ACC112 (cell line): ENCODE measurements at regions not wholly inside any gene's neighbourhood (a gene's known extent, or its start where the extent isn't known, plus 50 kb on each side); places are given as distances from the start of the nearest gene placed in this dataset.

Experiments
- H2AFZ ChIP-seq: fragments of 200-600 bp; sonication (generic); one replicate; pipeline ENCODE4 v1.6.0; 2017; ENCODE audit warnings: antibody characterized with exemption, low read length; ENCODE audit not compliant: unreplicated experiment
- H3K27ac ChIP-seq: fragments of 200-600 bp; sonication (generic); 2 replicates; pipeline ENCODE4 v1.5.1; 2014; ENCODE audit warnings: low read depth, mild to moderate bottlenecking, antibody characterized with exemption, low read length, moderate library complexity
- H3K27me3 ChIP-seq: fragments of 200-600 bp; sonication (generic); 2 replicates; pipeline ENCODE4 v1.6.1; 2014; ENCODE audit warnings: mild to moderate bottlenecking, antibody characterized with exemption, low read length, moderate library complexity, mixed read lengths; ENCODE audit not compliant: insufficient read depth
- H3K36me3 ChIP-seq: fragments of 200-600 bp; sonication (generic); 2 replicates; pipeline ENCODE4 v1.6.1; 2016; ENCODE audit warnings: mild to moderate bottlenecking, antibody characterized with exemption, low read length, moderate library complexity, mixed read lengths; ENCODE audit not compliant: insufficient read depth
- H3K4me1 ChIP-seq: fragments of 200-600 bp; sonication (generic); one replicate; pipeline ENCODE4 v1.6.1; 2016; ENCODE audit warnings: low read length, mixed read lengths; ENCODE audit not compliant: insufficient read depth, unreplicated experiment, control insufficient read depth
- H3K4me3 ChIP-seq: fragments of 200-600 bp; sonication (generic); 2 replicates; pipeline ENCODE4 v1.5.1; 2014; ENCODE audit warnings: mild to moderate bottlenecking, low read depth, low read length
- H3K79me2 ChIP-seq: fragments of 200-600 bp; sonication (generic); one replicate; pipeline ENCODE4 v1.6.0; 2016; ENCODE audit warnings: low read length; ENCODE audit not compliant: control insufficient read depth, unreplicated experiment, insufficient read depth

DNA sequence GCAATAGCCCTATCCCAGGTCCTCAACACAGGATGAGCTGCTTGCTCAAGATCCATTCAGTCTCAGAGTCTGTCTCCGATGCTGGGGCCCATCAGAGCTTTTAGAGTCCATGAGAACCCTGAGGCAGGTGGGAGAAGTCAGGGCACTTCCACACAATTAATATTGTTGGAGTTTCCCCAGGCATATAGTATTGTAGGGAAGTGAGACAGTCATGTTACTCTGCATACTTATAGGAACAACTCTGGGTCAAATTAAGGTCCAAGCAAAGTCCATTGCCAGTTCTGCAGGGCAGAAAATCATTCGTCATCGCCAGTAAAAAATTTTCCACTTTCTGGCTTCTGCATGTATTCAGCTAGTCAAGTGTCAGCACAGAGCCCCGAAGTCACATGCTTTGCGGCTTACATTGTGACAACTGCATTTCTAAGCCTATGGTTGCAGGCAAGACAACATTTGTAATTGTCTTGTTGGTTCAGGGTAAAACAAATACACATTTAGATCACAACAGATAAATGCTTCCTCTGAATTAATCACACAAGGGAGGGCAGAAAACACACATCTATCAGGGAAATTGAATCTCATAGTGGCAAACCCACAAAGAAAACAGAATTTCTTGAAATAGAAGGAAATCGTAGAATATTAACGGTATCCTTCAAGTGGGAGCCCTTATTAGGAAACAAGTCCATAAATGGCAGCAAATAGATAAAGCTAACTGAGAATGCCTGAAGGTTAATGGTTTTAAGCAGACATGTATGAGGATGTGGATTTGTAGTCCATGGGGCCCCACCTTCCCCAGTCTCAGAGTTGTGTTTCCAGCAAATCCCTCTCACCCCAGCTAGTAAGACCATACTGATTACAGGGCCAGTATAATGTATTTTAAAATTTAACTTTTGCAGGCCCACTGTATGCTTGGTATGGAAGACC lies 412.1 kb upstream of the RASGEF1B start:
- Histone ChIP-seq H3K27ac (no peak overlapping the region), H2AFZ (no peak overlapping the region), H3K79me2 (no peaks in the 10 kb centered on the region), H3K4me1 (no peaks in the 10 kb centered on the region), H3K4me3 (no peak overlapping the region), H3K36me3 (no peaks in the 10 kb centered on the region), H3K27me3 (0 out of 2 replicates have a peak, but pooled peaks cover 4% of the 10 kb centered on the region)

DNA sequence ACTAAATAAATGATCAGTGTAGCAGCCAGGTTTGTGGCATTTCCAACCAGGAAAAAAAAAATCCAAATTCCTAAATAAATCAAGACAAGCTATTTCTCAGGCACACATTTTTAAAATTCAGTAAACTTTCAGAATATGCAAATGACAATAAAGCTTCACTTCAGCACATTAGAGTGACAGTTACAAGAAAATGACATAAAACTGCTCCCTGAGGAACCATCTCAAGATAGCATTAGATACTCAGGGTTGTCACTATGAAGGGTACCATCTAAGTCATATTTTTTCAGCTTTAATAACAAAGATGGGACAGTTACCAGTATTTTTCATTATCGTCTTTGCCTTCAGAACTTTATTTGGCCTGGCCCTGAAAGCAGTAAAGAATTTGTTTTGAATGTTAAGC lies 411.3 kb upstream of the RASGEF1B start:
- no peak overlapping the region for H2AFZ ChIP-seq
- no peaks in the 10 kb centered on the region for H3K79me2 ChIP-seq
- H3K27me3 ChIP-seq, result 0 out of 2 replicates have a peak, but pooled peaks cover 4% of the 10 kb centered on the region
- no peak overlapping the region for H3K4me3 ChIP-seq
- H3K27ac ChIP-seq, result no peak overlapping the region
- no peaks in the 10 kb centered on the region for H3K4me1 ChIP-seq
- no peaks in the 10 kb centered on the region for H3K36me3 ChIP-seq

DNA sequence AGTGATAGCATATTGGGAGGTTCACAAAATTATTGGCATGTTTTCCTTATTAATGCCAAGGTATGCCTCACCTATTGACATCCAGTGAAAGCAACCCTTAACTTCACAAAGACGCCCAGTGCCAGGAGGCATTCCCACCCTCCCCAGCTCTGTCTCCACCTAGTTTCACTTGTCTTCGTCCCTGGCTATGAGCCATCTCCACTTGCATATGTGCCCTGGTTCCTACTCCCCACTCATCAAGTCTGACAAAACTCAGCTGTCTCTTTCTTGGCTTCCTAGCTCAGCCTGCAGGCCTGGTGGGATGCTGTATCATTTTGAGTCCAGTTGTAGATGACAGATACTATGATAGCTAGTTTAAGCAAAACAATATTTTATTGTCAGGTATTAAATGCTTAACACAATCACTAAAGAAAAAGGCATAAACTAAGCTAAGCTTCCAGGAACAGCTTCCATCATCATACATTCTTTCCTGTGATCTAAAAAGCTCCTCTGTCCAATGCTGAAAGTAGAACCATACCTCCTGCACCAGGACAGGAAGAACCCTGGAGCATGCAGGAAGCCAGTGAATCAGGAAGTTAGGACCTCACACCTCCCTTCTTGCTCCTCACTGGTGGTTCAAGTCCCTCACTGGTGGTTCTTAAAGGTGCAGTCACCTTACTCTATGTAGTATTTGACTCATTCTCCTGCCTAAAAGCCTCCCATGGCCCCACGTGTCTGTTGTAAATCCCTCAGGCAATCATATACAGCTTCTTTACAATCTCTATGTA lies 410.3 kb upstream of the RASGEF1B start:
- Histone ChIP-seq H3K36me3 (no peaks in the 10 kb centered on the region), H3K4me3 (no peak overlapping the region), H3K27me3 (0 out of 2 replicates have a peak, but pooled peaks cover 4% of the 10 kb centered on the region), H3K27ac (no peak overlapping the region), H2AFZ (no peak overlapping the region), H3K79me2 (no peaks in the 10 kb centered on the region), H3K4me1 (no peaks in the 10 kb centered on the region)

DNA sequence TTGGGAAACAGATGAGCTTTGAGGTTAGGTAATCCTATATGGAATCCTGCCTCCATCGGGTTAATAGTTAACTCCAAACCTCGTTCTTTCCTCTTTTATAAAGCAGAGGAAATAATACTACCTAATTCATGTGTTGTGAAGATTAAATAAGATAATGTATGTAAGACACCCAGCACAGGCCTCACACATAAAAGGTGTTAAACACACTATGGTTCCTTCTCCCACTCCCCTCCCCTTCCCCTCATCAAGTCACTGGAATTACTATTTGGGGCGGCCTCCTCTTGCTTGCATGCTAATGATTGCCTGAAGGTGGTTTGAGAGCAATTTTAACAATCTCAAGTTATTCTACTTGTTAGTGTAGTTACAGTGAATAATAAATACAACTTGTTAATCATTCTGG lies 404.4 kb upstream of the RASGEF1B start:
- Histone ChIP-seq H3K79me2 (no peaks in the 10 kb centered on the region), H3K4me1 (no peaks in the 10 kb centered on the region), H3K27ac (no peak overlapping the region), H3K27me3 (no peaks in the 10 kb centered on the region), H3K36me3 (no peaks in the 10 kb centered on the region), H2AFZ (no peak overlapping the region), H3K4me3 (no peak overlapping the region)

DNA sequence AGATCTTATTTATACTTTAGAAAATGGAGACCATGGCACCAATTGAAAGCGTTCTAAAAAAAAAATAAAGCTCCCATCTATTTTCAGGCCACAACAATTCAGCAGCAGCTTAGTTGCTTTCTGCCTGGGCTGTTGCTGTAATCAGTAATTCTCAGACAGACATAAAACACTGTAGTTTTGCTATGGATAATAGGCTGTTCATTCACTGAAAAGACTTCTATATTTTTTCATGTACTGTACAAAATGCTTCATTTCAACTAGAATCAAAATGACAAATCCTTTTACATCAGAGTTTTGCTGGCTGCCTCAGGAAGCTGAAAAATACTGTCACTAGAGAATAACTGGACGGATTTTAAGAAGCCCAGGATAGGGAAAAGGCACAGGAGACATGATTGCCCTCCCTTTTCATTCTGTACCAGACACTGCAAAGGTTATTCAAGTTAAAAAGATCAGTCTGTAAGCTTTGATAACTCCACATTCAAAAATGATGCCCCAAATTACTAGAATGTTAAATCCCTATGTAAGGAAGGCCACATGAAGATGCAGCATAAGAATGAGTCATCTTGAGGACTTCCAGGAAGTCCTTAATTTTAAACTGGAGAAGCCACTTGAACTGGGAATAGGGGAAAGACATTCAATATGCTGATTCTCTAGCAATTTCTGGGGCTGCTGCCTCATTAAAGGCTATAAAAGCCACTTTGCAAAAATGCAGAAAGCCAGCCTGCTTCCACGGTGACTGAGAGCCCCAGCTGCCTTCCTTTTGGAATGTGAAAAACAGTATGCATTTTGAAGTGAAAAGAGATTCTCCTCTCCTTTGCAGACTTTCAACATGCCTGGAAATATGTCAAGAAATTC lies 403.2 kb upstream of the RASGEF1B start:
- Histone ChIP-seq H3K4me1 (no peaks in the 10 kb centered on the region), H2AFZ (no peak overlapping the region), H3K27ac (no peak overlapping the region), H3K79me2 (no peaks in the 10 kb centered on the region), H3K36me3 (no peaks in the 10 kb centered on the region), H3K27me3 (no peaks in the 10 kb centered on the region), H3K4me3 (no peak overlapping the region)

DNA sequence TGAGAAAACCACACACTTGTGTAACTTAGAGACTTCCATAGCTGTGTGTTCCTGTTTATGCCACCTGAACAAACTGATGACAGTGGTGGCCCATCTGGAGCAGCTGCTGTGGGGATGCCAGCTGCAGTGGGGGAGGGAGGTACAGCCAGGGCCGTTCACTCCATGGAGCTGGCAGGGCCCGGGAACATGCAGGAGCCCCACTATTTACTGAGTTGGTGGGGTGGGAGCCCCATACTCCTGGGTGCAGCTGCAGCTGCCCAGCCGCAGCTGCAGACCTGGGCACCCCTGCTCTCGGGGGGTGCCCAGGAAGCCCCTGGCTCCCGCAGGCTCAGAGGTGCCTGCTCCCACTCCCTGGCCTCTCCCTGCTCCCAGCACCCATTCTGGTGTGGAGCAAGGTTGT lies 398.6 kb upstream of the RASGEF1B start:
- H3K4me3 ChIP-seq, result no peak overlapping the region
- H3K36me3 ChIP-seq, result no peaks in the 10 kb centered on the region
- H3K4me1 ChIP-seq, result no peaks in the 10 kb centered on the region
- no peak overlapping the region for H2AFZ ChIP-seq
- H3K27me3 ChIP-seq, result no peaks in the 10 kb centered on the region
- no peaks in the 10 kb centered on the region for H3K79me2 ChIP-seq
- H3K27ac ChIP-seq, result no peak overlapping the region

DNA sequence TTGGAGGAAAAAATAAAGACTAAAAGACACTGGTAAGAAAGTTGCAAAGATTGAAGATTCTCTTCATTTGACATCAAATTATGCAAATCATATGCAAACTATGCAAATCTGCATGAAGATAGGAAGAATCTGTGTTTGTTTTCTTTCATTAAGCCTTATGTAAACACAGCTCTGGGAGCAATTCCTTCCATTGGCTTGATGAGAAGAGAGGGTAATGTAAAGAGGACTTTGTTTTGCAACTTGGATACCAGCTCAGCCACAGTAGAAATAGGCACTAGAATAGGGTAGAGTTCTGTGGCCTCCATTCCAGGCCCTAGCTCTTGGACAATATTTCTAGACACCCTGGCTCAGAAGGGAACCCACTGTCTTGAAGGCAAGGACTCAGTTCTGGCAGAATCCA lies 388.4 kb upstream of the RASGEF1B start:
- H3K27me3 ChIP-seq, result no peaks in the 10 kb centered on the region
- H2AFZ ChIP-seq, result no peak overlapping the region
- H3K4me1 ChIP-seq, result no peaks in the 10 kb centered on the region
- H3K4me3 ChIP-seq, result no peak overlapping the region
- no peak overlapping the region for H3K27ac ChIP-seq
- H3K79me2 ChIP-seq, result no peaks in the 10 kb centered on the region
- H3K36me3 ChIP-seq, result no peaks in the 10 kb centered on the region

DNA sequence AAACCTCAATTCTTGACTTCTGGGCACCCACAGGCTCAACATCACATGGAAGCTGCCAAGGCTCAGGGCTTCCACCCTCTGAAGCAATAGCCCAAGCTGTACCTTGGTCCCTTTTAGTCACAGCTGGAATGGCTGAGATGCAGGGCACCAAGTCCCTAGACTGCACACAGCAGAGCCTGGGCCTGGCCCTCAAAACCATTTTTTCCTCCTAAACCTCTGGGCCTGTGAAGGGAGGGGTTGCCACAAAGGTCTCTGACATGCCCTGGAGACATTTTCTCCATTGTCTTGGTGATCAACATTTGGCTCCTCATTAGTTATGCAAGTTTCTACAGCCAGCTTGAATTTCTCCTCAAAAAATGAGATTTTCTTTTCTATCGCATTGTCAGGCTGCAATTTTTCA lies 382.7 kb upstream of the RASGEF1B start:
- Histone ChIP-seq H3K27me3 (peaks cover 6% of the 10 kb centered on the region; the same call in 1 of the 2 replicates), H3K27ac (no peak overlapping the region), H3K79me2 (no peaks in the 10 kb centered on the region)

DNA sequence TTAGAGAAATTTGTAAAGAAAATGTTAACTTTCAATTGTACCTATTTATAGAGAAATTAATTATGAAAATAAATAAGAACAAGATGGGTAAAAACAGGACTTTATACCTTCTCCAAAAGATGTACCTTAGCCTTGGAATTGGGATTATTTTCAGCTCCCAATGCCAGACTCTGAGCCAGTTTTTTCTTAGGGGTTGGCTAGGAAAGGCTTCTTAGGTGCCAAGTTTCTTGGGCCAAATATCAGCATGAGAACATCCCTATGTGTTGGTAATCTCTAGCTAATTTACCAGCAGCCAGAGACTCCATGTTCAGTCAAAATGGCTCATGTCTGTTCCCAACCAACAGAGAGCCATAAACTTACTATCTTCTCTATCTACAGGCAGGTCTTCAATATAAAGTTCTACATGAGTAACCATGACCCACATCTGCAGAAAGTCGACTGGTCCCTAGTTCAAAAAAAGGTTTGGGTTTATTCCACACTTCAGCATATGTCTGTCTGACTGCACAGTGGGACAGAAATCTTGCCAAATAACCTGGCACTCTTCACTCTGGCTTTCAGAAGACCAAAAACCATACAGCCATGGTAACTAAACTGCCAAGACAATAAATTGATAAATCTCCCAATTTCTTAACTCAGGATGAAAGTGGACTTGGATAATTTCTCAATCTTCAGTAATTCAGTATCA lies 380.5 kb upstream of the RASGEF1B start:
- Histone ChIP-seq H3K36me3 (no peaks in the 10 kb centered on the region), H3K79me2 (no peaks in the 10 kb centered on the region), H3K27me3 (peaks cover 6% of the 10 kb centered on the region; the same call in 1 of the 2 replicates), H3K27ac (no peak overlapping the region), H3K4me3 (no peak overlapping the region), H3K4me1 (no peaks in the 10 kb centered on the region), H2AFZ (no peak overlapping the region)

More for the DNA sequence above, 382.7 kb upstream of the RASGEF1B start:
- Histone ChIP-seq H2AFZ (no peak overlapping the region), H3K36me3 (no peaks in the 10 kb centered on the region), H3K4me1 (no peaks in the 10 kb centered on the region), H3K4me3 (no peak overlapping the region)

DNA sequence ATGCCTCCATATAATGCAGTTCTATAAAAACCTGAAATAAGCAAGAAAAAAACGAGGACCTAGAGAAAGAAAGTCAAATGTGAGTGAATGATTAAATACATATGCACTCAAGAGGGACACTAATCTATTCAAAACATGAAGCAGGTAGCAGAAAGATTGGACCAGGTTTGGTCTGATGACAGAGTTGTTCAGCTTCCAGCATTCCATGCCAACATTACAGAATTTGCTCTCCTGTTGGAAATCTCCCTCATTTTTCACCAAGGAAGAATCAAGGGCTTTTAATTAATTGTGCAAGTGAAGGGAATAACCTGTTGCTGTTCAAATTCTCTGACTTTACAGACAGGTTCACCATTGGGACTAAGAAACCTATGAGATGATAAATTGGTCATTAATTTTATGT lies 379.0 kb upstream of the RASGEF1B start:
- Histone ChIP-seq H3K27me3 (peaks cover 6% of the 10 kb centered on the region; the same call in 1 of the 2 replicates), H3K36me3 (no peaks in the 10 kb centered on the region), H3K27ac (no peak overlapping the region), H3K79me2 (no peaks in the 10 kb centered on the region), H2AFZ (no peak overlapping the region), H3K4me1 (no peaks in the 10 kb centered on the region), H3K4me3 (no peak overlapping the region)
